HUES48 (cell line): ENCODE measurements at regions not wholly inside any gene's neighbourhood (a gene's known extent, or its start where the extent isn't known, plus 50 kb on each side); places are given as distances from the start of the nearest gene placed in this dataset.

Experiments
- H3K27ac ChIP-seq: one replicate; pipeline ENCODE4 v1.7.0; 2013; ENCODE audit warnings: low read depth, low read length, inconsistent platforms
- H3K27me3 ChIP-seq: 2 replicates; pipeline ENCODE4 v1.6.1; 2013; ENCODE audit warnings: mild to moderate bottlenecking, low read length; ENCODE audit not compliant: control insufficient read depth, insufficient read depth
- H3K36me3 ChIP-seq: 2 replicates; pipeline ENCODE4 v1.6.1; 2013; ENCODE audit warnings: low read length; ENCODE audit not compliant: control insufficient read depth, insufficient read depth
- H3K4me1 ChIP-seq: 2 replicates; pipeline ENCODE4 v1.6.1; 2013; ENCODE audit warnings: mild to moderate bottlenecking, low read length; ENCODE audit not compliant: control insufficient read depth, insufficient read depth
- H3K4me3 ChIP-seq: 2 replicates; pipeline ENCODE4 v1.5.1; 2013; ENCODE audit warnings: mild to moderate bottlenecking, low read depth, low read length
- H3K9ac ChIP-seq: 2 replicates; pipeline ENCODE4 v1.6.1; 2013; ENCODE audit warnings: mild to moderate bottlenecking, low read depth, low read length, moderate library complexity
- H3K9me3 ChIP-seq: 2 replicates; pipeline ENCODE4 v1.6.1; 2013; ENCODE audit warnings: low read length; ENCODE audit not compliant: control insufficient read depth, insufficient read depth

- Histone ChIP-seq H3K27ac (no peak overlapping the region), H3K36me3 (no peaks in the 10 kb centered on the region), H3K4me1 (peaks cover 9% of the 10 kb centered on the region; the same call in 1 of the 2 replicates), H3K9ac (no peak overlapping the region), H3K9me3 (no peaks in the 10 kb centered on the region), H3K4me3 (no peak overlapping the region), H3K27me3 (no peaks in the 10 kb centered on the region)
Measured at GRCh38 chr5:123906698-123907295, 394.8 kb downstream of the CSNK1G3 start.

- H3K36me3 ChIP-seq = no peaks in the 10 kb centered on the region
- no peak overlapping the region for H3K9ac ChIP-seq
- H3K27ac ChIP-seq = no peak overlapping the region
- H3K4me3 ChIP-seq = no peak overlapping the region
- H3K27me3 ChIP-seq = no peaks in the 10 kb centered on the region
- H3K9me3 ChIP-seq = no peaks in the 10 kb centered on the region
- peaks cover 20% of the 10 kb centered on the region; the same call in 1 of the 2 replicates for H3K4me1 ChIP-seq
Measured at GRCh38 chr5:123885081-123885480, 373.1 kb downstream of the CSNK1G3 start.

- Histone ChIP-seq H3K4me3 (no peak overlapping the region), H3K27ac (no peak overlapping the region), H3K27me3 (no peaks in the 10 kb centered on the region), H3K4me1 (peaks cover 38% of the 10 kb centered on the region; the same call in 1 of the 2 replicates), H3K9me3 (no peaks in the 10 kb centered on the region), H3K36me3 (no peaks in the 10 kb centered on the region), H3K9ac (no peak overlapping the region)
Measured at GRCh38 chr5:123882965-123883345, 371.0 kb downstream of the CSNK1G3 start.

GRCh38 chr5:123882319-123882964, 370.5 kb downstream of the CSNK1G3 start:
- H3K36me3 ChIP-seq = no peaks in the 10 kb centered on the region
- peaks cover 38% of the 10 kb centered on the region; the same call in 1 of the 2 replicates for H3K4me1 ChIP-seq
- H3K27me3 ChIP-seq = no peaks in the 10 kb centered on the region
- no peak overlapping the region for H3K27ac ChIP-seq
- no peaks in the 10 kb centered on the region for H3K9me3 ChIP-seq
- H3K4me3 ChIP-seq = no peak overlapping the region
- no peak overlapping the region for H3K9ac ChIP-seq

DNA sequence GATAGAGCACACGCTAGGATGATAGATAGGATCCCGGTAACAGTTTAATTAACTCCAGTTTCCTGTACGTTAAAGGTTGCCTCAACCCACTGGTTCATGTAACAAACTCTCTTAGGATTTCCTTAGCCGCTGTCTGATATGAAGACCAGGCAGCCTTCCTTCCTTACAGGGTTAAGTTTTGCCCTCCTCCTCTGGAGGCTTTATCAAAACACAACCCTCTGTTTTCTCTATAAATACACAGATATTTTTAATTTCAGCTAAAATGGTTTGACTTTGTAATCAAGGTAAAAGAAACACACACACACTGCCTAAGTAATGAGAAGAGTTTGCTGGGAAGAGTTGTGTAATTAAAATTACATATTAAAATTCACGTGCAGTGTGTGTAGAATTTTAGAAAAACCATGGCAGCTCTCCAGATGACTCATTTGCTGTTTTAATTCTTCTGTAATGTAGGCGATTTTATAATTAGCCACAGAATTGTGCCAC, 369.8 kb downstream of the CSNK1G3 start:
- Histone ChIP-seq H3K9ac (no peak overlapping the region), H3K4me3 (no peak overlapping the region), H3K27me3 (no peaks in the 10 kb centered on the region), H3K36me3 (no peaks in the 10 kb centered on the region), H3K27ac (no peak overlapping the region), H3K9me3 (no peaks in the 10 kb centered on the region), H3K4me1 (peaks cover 41% of the 10 kb centered on the region)

- Histone ChIP-seq H3K9ac (no peak overlapping the region), H3K36me3 (no peaks in the 10 kb centered on the region), H3K9me3 (no peaks in the 10 kb centered on the region), H3K27ac (no peak overlapping the region), H3K4me3 (no peak overlapping the region), H3K4me1 (peaks cover 51% of the 10 kb centered on the region), H3K27me3 (no peaks in the 10 kb centered on the region)
Measured at GRCh38 chr5:123880875-123881274, 368.9 kb downstream of the CSNK1G3 start.

- H3K4me1 ChIP-seq = peaks cover 69% of the 10 kb centered on the region
- no peaks in the 10 kb centered on the region for H3K27me3 ChIP-seq
- no peaks in the 10 kb centered on the region for H3K9me3 ChIP-seq
- H3K27ac ChIP-seq = no peak overlapping the region
- H3K4me3 ChIP-seq = no peak overlapping the region
- H3K9ac ChIP-seq = no peak overlapping the region
- H3K36me3 ChIP-seq = no peaks in the 10 kb centered on the region
Measured at GRCh38 chr5:123879071-123879470, 367.1 kb downstream of the CSNK1G3 start.

GRCh38 chr5:123876276-123876790, 364.4 kb downstream of the CSNK1G3 start:
- Histone ChIP-seq H3K9me3 (no peaks in the 10 kb centered on the region), H3K9ac (peak overlapping the region; percentile 34; the same call in 1 of the 2 replicates), H3K27me3 (no peaks in the 10 kb centered on the region), H3K4me3 (peak overlapping the region; percentile 29), H3K27ac (peak overlapping the region; percentile 97), H3K36me3 (no peaks in the 10 kb centered on the region), H3K4me1 (peaks cover 64% of the 10 kb centered on the region)

DNA sequence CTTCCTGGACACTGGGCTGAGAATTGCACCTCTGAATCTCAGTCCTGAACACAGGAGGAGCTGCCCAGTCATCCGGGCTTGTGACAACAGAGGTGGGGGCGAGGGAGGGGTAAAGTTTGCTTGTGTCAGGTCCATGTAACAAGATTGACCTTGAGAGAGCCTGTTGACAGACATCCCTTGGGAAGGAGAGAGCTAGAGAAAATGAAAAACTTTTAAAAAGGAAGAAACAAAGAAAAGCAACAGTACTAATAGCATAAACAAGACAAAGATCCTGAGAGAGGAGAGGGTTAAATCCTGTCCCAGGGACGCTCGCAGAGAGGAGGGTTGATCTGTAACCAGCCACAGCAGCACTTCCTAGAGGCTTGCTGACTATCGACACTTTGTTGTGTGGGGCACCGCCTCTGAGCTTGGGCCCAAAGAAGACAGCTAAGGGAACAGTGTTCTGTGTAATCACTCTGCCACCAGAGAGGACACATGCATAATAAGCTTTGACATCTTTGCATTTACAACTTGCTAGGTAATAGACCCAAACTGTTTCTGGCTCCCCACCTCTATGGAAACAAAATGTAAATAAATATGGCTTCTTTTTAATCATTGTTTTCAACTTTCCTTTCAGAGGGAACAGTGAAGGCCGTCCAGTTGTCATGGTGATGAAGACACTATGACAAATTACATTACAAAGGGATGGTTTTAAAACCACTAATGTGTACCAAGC, 363.7 kb downstream of the CSNK1G3 start:
- no peaks in the 10 kb centered on the region for H3K9me3 ChIP-seq
- peak overlapping the region; percentile 97 for H3K27ac ChIP-seq
- H3K4me1 ChIP-seq = peaks cover 63% of the 10 kb centered on the region
- H3K27me3 ChIP-seq = no peaks in the 10 kb centered on the region
- H3K9ac ChIP-seq = peak overlapping the region; percentile 66
- no peaks in the 10 kb centered on the region for H3K36me3 ChIP-seq
- H3K4me3 ChIP-seq = peak overlapping the region; percentile 40

GRCh38 chr5:123874600-123875201, 362.7 kb downstream of the CSNK1G3 start:
- no peaks in the 10 kb centered on the region for H3K36me3 ChIP-seq
- no peaks in the 10 kb centered on the region for H3K27me3 ChIP-seq
- H3K4me1 ChIP-seq = peaks cover 61% of the 10 kb centered on the region
- H3K4me3 ChIP-seq = peak overlapping the region; percentile 40
- H3K9me3 ChIP-seq = no peaks in the 10 kb centered on the region
- H3K27ac ChIP-seq = peak overlapping the region; percentile 97
- H3K9ac ChIP-seq = peak overlapping the region; percentile 66; the same call in 1 of the 2 replicates
